NCI-H146 treated with DMSO at 0.1 percent for 48 hours (cell line): ENCODE measurements at regions not wholly inside any gene's neighbourhood (a gene's known extent, or its start where the extent isn't known, plus 50 kb on each side); places are given as distances from the start of the nearest gene placed in this dataset.

Experiments used
- DNase-seq: peaks from one replicate; lab custom pipeline; 2025; ENCODE audit not compliant: unreplicated experiment; lab: John Stamatoyannopoulos, UW

DNA sequence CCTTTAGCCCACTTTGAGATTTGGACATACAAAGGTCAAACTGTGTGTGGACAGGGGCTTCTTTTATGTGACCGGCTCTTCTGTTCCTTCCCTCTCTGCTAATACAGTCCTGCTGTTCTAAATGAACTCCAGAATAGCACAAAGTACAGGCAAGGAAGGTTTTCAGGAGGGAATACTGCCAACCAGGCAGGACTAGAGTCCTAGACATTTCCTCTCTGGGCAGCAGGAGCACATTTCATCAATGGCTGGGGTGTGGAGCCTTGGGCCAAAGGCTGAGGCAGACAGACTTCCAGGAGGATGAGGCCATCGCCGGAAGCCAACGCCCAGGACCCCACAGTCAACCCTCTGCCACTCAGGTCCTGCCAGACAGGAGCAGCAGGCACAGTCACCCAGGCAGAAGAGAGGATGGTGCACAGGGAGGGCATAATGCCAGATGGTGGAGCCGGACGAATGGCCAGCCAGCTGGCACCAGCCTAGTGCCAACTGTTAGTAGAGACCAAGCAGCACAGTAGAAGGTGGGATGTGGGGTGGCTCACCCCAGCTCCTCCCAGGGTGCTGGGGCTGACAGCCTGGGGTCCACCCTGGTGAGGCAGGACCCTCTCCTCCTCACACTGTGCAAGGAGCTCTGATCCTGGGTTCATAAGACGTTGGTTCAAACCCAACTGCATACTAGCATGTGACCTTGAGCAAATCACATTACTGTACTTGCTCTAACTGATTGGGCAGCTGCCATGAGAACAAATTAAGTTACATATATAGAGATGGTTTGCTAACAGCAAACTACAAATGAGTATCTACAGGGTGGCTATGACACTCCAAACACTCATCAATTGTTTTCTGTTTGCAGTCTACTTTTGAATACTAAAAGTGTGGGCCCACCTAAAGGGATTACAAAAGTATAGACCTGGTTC is 410.7 kb downstream of the SIPA1L2 start:
- no peak for DNase-seq

DNA sequence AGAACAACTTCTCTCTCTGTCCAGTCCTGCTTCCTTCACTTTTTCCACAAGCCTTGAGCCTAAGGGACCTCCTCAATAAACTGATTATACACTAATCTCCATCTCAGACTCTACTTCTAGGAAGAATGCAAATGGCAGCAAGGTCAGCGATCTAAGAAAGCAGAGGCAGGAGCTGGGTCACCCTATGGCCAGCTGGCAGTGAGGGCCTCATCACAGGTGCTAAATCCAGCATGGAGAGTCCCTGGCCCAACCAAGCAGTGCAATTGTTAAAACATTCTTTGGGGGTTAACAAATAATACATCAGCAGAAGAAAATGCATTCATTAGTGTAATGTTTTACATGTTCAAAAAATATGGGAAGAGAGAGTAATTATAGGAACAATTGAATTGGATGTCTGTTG is 416.0 kb downstream of the SIPA1L2 start:
- no peak for DNase-seq

DNA sequence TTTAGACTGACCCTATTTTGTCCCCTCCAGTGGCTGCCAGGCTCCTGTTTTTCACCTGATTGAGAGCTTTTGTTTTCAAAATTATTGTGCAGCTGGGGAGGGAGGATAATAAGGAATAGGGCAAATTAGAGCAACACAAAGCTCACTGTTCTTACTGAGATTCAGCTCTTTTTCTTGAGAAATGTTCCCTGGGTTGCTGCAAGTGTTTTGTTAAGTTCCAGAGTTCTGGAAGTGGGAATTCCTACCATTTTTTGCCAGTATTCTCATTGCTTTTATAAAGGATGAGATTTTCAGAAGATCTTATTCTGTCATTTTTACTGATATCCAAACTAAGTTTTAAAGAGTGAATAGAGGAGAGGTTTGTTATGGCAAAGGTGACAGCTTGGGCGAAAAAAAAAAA is 417.7 kb downstream of the SIPA1L2 start:
- no peak for DNase-seq

DNA sequence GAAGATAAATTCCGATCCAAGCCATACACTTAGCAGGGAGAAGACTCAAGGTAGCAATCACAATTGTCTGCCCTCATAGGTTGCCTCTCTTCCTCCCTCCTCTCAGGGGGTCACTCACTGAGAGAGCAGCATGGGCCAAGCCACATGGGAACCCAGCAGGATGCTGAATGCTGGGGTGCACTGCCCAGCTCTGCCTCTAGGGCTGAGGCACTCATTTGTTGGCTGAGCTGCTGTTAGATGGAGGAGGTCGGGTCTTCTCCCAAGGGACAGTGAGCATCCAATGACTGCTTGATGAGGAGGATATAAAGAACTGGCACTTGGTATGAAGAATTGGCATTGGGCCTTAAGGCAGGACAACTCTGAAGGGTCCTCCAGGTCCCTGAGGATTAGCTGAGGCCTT is 418.8 kb downstream of the SIPA1L2 start:
- no peak for DNase-seq

DNA sequence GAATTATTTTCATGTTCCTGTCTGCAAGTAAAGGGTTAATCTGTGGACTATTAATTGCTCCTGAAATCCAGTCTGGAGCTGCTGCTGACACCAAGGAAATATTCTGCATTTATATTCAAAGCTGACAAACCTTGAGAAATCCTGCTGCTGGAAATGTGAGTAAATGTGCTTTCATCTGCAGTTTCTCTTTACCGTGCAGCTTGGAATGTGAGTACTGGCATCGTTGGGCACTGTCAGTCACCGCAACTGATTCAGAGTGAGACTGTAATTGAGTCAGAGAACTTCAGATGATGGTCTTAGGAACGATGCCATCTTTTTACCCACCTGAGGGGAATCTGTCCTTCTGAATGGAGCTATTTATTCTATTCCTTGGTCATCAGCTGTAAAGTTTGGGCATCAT is 420.6 kb downstream of the SIPA1L2 start:
- no peak for DNase-seq

DNA sequence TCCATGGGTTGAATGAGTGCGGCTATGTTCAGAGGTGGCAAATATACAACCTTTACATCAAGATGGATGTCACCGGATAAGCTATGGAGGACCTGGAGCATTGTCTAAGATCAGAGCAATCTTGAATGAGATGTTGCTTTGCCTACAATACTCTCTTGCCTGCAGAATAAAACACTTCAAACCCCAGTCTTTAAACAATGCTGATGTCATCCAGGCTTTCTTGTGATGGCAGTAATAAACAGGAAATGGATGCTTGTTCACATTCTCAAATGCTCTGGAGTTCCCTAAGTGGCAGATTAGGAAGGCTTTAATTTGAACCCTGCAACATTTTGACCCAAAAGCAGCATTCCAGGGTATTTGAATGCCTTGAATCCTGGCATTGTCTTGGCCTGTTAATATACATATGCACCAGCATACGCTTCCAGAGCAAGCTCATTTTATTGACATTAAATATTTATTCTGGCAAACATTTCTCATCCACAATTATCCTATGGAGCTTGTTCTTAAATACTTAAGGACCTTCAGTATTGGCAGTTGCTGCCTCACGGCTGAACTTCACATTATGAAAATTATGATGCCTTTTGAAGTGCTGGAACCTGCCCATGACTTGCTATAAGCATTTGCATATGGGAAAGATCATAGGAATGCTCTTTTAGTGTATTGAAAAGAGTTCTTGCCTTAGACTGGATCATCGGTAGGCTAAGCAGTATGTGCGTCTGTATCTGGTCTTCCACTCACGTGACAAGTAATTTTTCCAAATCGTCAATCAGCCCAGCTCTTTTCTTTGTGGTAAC is 422.7 kb downstream of the SIPA1L2 start:
- DNase-seq, result no peak

DNA sequence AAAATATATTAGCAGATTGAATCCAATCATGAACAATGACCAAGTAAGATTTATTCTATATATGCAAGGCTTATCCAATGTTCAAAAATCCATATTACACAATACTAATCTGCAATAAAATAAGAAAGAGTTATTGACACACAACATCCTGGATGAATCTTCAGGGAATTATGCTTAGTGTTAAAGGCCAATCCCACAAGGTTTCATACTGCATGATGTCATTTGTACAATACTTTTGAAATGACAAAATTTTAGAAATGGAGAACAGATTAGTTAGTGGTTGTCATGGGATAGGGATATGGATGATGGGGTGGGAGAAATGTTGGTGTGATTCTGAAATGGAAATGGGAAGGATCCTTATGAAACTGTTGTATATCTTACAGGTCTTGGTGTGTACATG is 425.7 kb downstream of the SIPA1L2 start:
- DNase-seq, result no peak

DNA sequence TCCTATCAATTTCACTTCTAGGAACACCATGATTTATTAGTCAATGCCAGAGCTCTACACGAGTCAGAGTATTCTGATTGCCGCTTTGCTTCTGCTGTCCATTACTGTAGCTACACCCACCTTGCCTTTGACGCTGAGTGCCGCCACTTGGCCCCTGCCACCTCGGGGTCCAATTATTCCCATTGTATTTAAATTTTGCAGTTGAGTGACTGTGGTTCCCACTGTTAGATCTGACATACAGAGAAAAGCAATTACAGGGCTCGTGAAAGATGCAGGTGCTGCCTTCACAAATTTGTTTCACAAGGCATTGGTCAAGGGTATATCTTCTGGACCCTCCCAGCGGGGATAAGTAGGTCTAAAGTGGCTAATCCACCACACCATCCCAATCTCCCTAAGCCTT is 428.9 kb downstream of the SIPA1L2 start:
- no peak for DNase-seq

DNA sequence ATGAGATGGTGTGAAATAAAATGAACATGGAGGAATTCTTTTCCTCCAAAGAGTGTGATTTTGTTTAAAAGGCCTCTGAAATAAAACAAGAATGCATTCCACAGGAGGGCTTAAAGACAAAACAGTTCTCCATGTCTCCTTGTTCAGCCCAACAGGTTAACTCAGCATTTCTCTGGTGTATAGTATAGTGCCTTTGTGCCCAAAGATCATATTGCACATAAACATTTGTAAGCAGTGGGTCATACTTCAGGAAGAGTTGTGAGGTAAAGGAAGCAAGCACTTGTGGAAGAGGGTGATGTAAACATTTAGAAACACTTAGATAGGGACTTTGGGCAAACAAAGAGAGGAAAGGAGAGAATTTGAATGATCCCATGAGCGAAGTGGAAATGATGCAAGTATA is 433.9 kb downstream of the SIPA1L2 start:
- DNase-seq, result no peak

DNA sequence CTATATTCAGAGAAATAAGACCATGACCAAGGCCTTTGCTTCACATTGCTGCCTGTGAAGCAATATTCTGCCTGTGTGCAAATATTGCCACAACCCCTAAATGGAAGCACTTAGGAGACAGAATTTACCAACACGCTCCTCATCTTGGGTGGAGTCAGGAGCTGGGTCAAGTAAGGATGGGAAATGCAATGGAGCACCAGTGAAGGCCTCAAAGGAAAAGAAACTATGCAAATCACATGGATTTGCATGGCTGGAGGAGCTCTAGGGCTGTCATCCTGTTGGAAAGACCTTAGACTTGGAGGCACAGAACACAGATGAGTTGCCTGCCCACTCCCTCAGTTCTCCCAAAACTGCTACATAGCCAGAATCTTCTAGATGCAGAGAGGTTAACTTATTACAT is 435.5 kb downstream of the SIPA1L2 start:
- no peak for DNase-seq

DNA sequence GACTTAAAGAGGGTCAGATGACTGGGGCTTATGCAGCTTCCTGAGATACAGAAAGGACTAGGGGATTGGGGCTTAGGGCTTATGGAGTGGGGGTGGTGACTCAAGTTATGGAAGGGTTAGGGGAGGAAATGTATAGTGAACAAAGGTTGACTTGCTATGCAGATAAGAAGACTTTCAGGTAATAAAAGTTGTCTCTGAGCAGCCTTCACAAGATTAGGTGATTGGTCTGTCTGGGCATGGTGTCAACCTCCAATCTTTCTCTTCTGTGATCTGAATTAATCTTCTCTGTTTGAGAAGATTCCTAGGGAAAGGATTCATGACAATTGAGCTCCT is 436.5 kb downstream of the SIPA1L2 start:
- no peak for DNase-seq

DNA sequence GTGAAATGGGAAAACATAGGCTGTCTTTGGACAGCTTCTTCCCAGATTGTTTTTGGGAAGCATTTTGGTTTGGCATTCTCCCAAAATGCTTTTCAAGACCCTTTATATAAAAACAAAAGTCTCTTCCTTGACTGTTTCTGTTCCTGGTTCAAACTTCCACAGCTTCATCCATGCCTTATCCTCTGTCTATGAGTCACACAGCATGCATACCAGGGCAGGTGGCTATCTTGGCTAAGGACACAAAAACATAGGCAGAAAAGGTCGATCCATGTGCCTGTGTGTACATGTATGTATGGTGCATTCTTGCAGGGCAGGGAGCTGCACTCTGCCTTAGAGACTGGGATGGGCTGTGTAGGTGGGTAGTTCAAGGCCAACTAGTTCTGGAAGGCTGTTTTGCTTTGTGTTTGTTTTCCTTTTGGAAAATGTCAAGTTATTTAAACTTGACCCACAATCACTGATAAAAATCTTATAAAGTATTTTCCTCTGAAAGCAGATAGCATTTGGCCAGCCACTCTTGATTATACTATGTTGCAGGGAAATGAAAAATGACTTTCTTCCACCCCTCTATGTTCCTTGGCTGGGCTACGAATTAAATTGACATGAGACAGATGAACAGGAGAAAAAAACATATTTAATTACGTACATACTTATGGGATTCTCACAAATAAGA is 437.0 kb downstream of the SIPA1L2 start:
- DNase-seq, result no peak

DNA sequence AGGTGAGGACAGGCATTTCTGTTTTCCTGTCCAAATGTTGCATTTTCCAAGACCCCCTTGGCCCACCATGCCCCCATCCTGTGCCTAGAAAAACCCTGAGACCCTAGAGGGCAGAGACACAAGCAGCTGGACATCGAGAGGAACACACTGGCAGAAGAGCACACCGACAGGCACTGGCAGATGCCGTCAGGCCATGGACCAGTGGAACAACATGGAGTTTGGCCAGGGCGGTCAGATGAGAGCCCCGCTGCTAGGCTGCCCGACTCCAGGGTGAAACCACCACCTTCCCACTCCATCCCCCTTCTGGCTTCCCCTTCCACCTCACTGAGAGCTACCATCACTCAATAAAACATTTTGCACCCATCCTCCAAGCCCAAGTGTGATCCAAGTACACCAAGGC is 438.4 kb downstream of the SIPA1L2 start:
- DNase-seq, result no peak

DNA sequence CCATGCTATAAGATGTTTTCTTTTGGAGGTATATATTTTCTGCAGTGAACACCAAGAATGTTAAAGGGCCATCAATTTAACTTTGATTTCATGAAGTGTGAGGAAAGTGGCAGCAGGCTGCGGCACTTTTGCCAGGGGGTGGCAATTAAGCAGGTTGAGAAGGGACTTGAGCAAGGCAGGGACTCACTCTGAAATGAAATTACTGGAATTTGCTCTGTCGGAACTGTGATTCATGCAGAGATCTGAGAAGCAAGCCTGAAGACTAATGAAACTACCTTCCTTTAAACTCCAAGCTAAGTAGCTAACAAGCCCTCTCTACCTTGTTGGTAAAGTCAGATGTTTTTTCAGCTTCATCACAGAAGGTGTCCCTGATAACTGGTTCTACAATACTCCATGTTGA is 441.6 kb downstream of the SIPA1L2 start:
- DNase-seq, result no peak

DNA sequence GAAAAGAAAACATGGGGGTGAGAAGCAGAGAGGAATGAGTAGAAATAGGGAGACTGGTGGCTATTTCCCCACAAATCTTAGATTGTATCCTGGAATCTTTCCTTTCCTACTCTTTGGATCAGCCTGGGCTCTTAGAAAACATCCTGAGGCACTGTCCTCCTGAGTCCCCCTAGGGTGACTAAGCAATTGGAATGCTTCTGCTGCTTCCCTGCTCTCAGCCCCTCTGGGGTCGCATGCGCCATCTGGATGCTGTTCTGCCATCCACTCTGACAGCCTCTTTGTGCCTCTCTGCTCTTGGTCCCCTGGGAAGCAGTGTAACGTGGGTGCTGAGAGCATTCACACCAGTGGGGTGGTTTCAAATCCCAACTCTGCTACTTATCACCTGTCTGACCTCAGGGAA is 443.0 kb downstream of the SIPA1L2 start:
- DNase-seq, result no peak

DNA sequence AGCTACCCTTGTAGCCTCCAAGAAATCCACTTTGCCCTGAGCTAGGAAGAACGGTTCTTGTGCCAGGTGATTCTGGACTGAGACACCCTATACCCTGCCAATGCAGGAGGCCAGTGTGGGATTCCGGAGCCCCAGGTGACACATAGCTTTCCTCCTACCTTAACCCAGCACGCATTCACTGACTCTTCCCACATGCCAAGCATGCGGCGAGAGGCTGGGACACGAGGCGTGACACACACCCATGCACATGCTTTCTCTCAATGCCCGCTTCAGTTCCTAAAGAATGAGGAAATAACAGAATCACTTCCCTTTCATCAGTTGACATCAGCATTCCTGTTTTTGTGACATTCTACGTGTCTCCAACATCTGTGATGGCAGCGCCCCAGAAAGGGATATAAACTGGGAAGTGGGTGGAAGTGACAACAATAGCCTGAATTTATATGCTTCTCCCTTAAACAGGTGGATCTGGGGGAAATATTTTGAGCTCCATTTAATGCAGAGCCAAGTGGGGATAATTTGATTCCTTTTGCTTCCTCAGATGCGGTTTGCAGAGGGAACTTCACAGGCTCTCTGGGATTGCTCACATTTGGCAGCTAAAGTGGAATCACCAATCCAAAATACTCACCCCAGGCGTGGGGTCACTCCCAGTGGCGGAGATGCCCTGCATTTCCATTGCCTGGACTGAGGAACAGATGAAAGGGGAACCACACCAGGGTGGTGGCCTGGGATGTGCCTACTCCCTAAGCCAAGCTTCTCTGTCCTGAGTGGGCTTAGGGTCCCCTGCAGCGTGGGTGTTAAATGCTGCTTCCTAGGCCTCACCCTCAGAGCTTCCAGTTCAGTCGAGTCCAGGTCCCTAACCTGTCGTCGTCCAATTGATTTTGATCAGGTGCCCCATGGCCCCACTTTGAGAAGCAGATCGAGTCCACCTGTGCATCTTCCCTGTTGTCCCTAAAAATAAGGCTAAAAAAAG is 445.1 kb downstream of the SIPA1L2 start:
- no peak for DNase-seq

DNA sequence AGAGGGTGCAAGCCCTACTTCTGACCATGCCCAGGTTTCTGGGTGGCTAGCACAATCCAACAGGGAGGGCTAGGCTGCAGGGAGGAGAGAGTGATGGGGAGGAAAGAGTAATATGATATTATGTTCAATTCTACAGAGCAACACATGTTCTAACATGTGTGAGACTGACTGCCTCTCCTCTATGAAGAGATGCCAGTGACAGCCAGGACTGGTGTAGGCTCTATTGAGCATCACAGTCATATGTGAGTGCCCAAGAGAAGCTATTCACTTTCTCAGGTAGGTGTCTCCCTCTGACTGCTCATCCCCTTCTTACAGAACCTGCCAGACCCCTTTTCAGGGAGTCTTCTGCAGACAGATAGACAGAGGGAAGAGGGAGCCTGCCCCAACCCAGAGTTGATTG is 446.1 kb downstream of the SIPA1L2 start:
- DNase-seq, result no peak

DNA sequence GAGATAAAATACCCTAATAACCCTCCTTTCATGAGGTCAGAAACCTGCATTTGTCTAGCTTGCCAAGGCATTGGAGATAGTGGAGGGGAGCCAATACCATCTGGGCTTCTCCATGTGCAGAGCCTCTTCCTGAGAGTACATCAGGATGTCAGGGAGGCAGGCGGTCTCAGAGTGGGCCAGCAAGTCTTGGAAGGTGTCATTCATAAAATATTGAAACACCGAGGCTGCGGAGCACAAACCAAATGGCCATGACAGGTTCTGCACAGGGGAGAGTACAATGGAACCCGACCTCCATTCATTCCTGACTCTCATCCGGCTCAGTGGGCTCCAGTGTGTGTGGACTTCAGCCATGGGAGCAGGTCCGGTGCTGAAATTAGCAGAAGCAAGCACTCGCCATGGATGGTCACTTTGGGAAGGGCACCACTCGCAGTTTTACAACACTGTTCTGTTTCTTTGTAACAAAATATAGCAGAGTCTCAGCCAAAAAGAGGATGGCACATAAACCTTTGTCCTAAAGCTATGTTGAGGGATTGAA is 446.6 kb downstream of the SIPA1L2 start:
- no peak for DNase-seq

DNA sequence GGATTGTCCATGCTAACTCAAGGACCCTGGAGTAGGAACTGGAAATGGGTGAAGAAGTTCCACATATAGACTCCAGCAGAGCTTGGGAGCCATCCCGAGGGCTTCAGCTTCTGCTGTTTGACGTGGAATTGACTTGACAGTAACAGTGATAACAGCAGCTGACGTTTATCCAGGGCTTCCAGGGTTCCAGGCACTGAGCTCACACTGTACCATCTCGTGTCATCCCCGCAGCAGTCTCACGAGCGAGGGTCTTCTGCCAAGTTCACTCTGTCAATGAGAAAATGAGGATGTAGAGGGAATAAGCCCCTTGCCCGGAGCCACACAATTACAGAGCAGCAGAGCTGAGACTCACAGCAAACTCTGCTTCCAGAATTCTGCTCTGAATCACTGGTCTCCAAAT is 447.7 kb downstream of the SIPA1L2 start:
- no peak for DNase-seq

DNA sequence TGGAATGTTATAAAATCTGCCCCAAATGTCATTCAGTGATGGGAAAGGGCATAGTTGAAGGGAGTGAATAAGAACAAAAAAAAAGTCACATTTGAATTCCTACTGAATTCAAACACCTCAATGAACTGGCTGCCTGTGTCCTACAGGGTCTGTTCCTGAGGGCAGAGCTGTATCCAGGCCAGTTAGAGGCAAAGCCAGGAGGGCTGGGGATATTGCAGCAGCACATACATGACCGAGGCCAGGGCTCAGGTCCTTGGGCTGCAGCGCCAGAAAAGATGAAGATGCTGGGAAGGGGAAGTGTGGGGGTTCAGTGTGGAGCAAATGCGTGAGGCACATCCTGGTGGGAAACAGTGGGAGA is 449.2 kb downstream of the SIPA1L2 start:
- no peak for DNase-seq
